ENCODE measurements at regions not wholly inside any gene's neighbourhood (a gene's known extent, or its start where the extent isn't known, plus 50 kb on each side); places are given as distances from the start of the nearest gene placed in this dataset.

DNA sequence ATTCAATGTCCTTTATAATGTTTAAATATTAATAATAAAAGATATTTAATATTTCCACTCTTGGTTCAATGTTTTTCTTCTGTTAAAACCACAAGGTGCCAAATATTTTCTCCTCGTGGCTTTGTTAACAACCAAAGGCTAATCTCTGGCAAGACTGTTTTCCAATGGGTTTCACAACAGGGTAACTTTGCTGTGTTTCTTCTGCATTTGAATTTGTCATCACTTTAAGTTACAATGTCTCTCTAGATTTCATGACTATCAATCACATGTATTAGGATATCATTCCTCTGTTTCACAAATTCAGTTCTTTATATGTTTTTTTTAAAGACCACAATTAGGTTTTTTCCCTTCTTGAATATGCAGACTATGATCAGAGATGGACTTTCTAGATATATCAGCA is 469.8 kb upstream of the ACVR2A start:
- in situ Hi-C loops (cut with HindIII; ENCODE audit: low pct_ligation_motif_present, low pct_unique_long_range_greater_than_20kb, low sequenced_read_pairs) = no loop called here

DNA sequence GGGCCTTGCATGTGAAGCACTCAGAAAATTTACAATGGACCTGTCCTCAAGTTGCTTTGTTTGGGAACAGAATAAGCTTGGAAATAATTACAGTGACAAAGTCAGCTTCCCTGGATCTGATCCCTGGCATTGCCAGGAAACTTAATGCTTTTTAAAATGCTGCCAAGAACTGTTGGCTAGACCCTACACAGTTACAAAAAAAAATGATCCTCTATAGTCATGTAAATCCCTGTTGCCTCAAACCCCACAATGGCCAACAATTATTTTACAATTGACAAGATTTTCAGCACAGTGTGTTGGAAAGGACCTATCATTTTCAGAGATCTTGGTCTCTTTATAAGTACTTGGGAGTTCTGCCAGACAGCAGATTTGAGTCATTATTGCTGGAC is 470.4 kb upstream of the ACVR2A start:
- DNase-seq = no peak
- in situ Hi-C loops (cut with HindIII; ENCODE audit: low pct_ligation_motif_present, low pct_unique_long_range_greater_than_20kb, low sequenced_read_pairs) = no loop called here

More for the DNA sequence above, 469.8 kb upstream of the ACVR2A start:
- no peak for DNase-seq

DNA sequence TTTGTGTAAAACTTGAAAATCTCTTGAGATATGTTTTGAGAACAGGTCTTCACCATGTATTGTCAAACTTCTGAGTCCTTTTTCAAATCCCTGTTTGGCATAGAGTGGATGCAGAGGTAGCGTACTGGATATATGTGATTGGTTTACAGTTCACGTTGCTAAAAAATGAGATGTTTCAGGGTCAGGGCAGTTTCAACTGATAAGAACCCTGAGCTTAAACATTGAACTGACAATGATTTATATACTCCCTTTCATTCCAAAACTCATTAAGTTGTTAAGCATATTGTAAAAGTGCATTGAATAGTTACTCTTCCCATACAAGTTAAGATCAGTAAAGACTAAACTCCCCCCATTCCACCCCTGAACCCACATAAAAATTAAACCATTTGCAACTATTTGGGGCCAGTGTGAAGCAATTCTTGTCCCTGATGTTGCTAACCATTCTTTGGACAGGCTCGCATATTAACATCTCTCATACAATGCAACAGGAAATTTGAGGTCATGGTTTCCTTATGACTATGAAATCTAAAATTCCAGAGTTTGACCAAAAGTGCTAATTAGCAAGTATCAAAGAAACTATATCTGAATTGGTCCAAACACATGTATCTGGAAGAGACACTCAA is 470.9 kb upstream of the ACVR2A start:
- in situ Hi-C loops (cut with HindIII; ENCODE audit: low pct_ligation_motif_present, low pct_unique_long_range_greater_than_20kb, low sequenced_read_pairs) = no loop called here
- no peak for DNase-seq

DNA sequence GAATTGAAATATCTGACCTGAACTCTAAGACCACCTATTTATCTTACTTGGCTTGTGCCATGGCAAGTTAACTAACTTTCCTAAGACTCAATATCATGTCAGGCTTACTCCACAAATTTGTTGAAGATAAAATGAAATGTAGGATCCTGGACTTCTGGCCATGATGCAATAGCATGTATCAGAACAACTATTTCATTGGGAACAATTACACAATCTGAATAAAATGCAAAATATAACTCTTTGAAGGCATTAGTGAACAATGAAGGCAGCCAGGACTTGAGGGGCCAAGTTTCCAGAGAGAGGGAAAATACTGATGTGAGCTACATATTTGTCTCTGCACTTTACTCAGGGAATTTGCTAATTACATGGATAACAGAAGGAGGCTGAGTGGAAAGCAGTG is 476.5 kb upstream of the ACVR2A start:
- in situ Hi-C loops (cut with HindIII; ENCODE audit: low pct_ligation_motif_present, low pct_unique_long_range_greater_than_20kb, low sequenced_read_pairs) = no loop called here
- no peak for DNase-seq

DNA sequence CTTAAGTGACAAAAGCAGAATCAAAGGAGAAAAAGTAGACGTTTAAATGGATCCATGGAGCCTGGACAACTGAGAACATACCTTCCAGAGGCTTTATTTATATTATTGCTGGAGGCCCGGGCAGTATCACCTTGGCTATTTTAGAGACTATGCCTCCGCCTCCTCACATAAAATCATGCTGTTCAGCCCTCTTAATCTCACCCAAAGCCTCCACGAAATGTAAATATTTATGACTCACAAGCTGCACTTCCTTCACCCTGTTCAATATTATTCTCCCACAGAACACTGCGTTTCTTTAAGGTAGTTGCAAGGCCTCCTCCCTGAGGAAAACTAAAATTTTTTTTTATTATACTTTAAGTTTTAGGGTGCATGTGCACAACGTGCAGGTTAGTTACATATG is 478.6 kb upstream of the ACVR2A start:
- DNase-seq = no peak
- in situ Hi-C loops (cut with HindIII; ENCODE audit: low pct_ligation_motif_present, low pct_unique_long_range_greater_than_20kb, low sequenced_read_pairs) = no loop called here

DNA sequence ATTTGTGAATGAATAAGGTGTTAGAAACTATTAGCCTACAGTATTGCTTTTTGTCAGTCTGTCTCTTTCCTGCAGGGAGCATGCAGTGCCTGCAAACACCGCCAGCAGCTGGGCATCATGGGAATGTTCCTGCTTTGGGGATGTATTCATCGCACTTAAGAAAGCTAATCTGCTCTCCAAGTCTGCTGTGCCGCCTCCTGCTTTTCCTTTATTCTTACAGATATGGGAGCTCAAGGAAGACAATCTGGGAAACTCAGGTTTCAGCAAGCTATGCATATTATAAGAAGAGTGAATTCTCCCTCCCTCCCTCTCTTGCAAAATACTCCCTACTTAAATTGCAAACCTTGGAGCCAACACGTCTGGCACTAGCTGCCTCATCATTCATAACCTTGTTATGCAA is 479.2 kb upstream of the ACVR2A start:
- DNase-seq = no peak
- in situ Hi-C loops (cut with HindIII; ENCODE audit: low pct_ligation_motif_present, low pct_unique_long_range_greater_than_20kb, low sequenced_read_pairs) = no loop called here

DNA sequence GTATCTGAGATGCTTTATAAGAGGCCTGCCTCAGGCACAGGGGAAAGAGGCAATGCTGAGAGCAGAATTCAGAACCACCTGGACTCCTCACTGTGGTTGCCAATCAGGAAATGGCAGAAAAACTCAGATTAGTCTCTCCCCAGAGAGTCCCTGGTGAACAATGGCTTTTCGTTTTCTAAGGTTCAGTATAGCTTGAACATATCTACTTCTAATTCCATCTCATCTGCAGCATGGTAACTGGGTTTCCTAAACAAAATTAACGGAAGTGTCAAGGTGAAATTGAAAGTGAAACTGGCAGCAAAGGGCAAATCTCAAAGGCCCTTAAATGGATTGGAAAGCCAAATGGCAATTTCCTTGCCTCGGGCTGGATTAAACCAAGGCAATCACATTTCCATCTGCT is 480.2 kb upstream of the ACVR2A start:
- peak; percentile 41 for DNase-seq
- in situ Hi-C loops (cut with HindIII; ENCODE audit: low pct_ligation_motif_present, low pct_unique_long_range_greater_than_20kb, low sequenced_read_pairs) = no loop called here

DNA sequence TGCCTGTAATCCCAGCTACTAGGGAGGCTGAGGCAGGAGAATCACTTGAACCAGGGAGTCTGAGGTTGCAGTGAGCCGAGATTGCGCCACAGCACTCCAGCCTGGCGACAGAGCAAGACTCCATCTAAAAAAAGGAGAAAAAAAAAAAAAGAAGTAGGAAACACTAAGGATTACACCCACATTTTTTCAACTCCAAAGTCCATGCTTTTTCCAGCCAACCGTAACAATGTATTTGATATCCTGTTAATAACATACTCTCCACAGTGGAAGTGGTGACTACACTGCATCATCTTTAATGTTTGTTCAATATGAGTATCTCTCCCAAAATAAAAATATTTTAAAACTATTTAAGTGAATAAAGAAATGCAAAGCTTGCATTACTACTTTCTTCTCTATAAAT is 481.6 kb upstream of the ACVR2A start:
- DNase-seq = peak; percentile 22
- in situ Hi-C loops (cut with HindIII; ENCODE audit: low pct_ligation_motif_present, low pct_unique_long_range_greater_than_20kb, low sequenced_read_pairs) = no loop called here

DNA sequence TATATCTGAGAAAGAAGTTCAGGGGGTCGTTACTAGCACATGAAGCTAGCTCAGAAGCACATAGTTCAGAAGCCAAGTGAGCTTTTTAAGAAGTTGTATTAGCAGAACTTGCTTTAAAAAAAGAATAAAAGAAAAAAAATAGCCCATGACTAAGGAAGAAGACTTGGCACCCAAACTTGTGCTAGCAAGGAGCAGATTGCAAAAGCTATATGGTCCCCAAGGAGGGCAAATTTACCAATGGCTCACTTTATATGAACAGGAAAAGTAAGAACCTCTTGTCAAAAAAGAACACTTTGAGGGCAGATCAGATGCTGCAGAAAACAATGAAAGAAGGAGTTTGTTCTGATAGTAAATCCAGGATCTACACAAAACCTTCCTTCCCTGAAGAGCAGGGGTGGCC is 486.5 kb upstream of the ACVR2A start:
- DNase-seq = no peak
- in situ Hi-C loops (cut with HindIII; ENCODE audit: low pct_ligation_motif_present, low pct_unique_long_range_greater_than_20kb, low sequenced_read_pairs) = no loop called here

DNA sequence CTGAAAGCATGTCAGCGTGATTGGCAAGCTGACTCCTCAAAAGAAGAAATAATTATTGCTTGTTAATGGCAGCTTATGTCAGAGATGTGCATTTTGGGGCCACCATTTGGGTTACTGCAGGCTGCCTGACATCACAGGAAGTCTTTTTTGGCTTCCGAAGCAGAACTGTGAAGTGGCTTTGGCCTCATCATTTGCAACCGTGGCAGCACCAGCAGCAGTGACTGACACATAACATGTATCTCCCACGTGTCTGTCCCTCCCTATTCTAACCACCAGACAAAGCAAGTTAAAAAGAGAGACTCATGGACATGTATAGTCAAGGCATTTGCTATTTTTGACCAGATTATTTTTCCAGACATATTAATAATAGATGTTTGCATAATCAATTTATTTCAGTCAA is 488.7 kb upstream of the ACVR2A start:
- in situ Hi-C loops (cut with HindIII; ENCODE audit: low pct_ligation_motif_present, low pct_unique_long_range_greater_than_20kb, low sequenced_read_pairs) = no loop called here
- no peak for DNase-seq

DNA sequence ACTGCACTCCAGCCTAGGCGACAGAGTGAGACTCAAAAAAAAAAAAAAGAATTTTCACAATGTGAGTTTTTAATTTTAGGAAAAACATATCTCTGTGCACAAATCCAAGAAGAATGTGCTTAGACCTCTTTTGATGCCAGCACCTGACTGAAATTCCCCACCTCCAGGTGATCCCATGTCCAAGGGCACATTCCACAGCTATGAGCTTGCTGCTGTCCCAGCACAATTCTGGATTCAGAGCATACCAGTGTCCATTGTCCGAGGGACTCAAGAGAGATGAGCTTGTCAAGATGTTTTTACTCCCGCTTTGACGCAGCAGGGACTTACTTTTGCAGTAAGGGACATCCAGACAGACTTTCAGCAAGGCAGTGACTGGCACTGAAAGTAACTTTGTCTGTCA is 489.1 kb upstream of the ACVR2A start:
- DNase-seq = no peak
- in situ Hi-C loops (cut with HindIII; ENCODE audit: low pct_ligation_motif_present, low pct_unique_long_range_greater_than_20kb, low sequenced_read_pairs) = no loop called here

DNA sequence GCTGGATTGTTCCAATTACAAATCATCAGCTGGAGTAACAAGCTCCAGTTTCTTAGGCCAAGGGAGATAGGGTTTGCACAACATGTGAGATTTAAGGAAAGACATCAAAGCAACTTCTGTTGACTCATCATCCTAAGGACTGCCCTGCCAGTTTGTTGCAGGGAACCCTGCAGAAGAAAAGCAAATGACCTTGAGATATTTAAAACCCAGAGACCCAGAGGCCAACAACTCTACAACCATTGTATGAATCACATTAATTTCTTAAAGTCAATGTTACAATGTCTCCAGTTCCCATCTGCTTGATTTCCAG is 491.8 kb upstream of the ACVR2A start:
- DNase-seq = no peak
- in situ Hi-C loops (cut with HindIII; ENCODE audit: low pct_ligation_motif_present, low pct_unique_long_range_greater_than_20kb, low sequenced_read_pairs) = no loop called here

DNA sequence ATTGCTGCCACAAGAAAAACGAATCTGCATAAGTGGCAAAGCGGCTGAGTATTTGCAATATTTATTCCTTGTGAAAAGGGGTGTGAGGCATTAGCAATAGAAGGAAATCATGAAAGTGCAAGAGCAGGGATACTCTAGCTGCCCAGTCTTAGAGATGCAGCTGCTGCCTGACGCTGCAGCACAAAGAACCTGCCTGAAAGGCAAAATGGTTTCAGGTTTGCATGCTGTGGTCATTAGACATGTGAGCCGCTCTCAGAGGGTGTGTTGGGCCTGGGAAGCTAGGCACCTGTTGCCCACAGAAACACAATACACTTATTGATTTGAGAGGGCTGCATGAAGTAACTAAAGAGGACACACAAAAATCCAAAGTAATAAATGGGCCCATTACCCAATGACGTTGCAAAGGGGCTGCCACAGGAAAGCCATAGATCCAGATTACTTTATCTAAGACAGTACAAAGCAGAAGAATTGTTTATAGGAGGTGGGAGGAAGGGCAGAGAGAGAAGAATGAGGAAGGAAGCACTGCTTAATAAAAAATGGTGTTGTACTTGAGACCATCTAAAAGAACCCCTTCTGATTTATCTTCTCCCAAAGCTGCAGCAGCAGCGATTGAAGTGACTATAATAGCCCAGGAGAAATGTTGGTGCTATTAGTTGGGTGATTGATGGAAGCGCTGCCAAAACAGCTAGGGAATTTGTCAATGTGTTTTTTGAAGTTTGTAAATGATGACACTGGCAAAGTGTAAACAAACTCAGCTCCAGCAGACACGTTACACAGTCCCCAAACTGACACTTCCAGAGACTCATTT is 492.4 kb upstream of the ACVR2A start:
- no peak for DNase-seq
- in situ Hi-C loops (cut with HindIII; ENCODE audit: low pct_ligation_motif_present, low pct_unique_long_range_greater_than_20kb, low sequenced_read_pairs) = no loop called here

DNA sequence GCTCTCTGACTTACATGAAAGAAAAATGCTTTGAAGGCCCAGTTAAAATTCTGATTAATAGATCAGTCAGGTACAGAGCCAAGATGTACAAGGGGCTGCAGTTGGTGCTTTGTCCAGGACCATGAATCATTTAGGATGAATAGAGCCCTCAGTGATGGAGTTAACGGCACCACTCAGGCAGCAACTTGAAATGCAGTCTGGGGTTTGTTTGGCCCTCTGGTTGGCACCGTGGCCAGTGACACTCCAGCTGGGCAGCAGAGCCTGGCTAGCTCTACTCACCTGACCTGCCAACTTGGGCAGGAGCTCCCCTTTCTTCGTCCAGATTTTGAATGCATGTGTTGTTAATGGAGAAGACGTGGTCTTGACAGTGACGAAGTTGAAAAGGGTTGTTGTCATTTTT is 493.0 kb upstream of the ACVR2A start:
- no peak for DNase-seq
- in situ Hi-C loops (cut with HindIII; ENCODE audit: low pct_ligation_motif_present, low pct_unique_long_range_greater_than_20kb, low sequenced_read_pairs) = no loop called here

DNA sequence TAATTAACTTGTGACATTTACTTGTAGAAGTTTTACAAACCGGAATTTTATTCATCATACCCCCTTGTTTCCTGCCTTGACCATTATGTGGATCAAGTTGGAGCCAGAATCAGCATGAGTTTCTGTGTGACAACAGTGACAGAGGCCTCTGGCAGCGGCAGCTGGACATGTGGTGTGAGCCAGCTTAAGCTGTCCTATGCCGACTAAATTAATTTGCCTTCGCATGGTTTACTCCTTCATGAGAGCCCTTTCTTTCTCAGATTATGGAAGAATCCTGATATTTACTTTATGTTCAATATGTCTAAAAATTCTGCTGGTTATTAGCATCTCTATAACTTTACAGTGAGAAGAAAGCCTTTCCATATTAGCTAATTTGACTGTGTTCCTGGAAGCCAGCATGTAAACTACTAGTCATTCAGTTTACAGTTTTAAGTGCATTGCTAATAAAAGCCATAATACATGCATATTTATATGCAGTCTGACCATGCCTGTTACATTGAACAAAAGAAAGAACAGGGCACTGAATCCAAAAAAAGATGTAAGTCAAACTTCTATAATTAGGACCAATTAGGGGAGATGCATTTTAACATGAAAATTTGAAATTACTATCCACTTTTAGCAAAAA is 495.8 kb upstream of the ACVR2A start:
- DNase-seq = no peak
- in situ Hi-C loops (cut with HindIII; ENCODE audit: low pct_ligation_motif_present, low pct_unique_long_range_greater_than_20kb, low sequenced_read_pairs) = no loop called here

DNA sequence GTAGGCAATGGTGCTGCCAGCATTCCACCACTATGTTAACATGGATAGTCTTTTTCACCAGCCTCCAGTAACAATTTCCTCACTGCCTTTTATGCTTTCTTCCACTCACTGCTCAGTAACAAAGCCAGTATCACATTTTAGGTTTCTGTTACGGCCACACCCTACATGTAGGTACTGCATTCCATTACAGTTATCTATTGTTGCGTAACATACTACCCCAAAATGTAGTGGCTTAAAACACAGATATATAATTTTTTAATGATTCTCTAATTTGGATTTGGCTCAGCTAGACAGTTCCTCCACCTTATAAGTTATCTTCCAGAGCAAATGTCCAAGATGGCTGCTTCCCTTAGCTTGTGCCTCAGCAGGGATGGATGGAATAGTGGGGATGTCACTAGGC is 498.7 kb upstream of the ACVR2A start:
- DNase-seq = no peak
- in situ Hi-C loops (cut with HindIII; ENCODE audit: low pct_ligation_motif_present, low pct_unique_long_range_greater_than_20kb, low sequenced_read_pairs) = no loop called here

DNA sequence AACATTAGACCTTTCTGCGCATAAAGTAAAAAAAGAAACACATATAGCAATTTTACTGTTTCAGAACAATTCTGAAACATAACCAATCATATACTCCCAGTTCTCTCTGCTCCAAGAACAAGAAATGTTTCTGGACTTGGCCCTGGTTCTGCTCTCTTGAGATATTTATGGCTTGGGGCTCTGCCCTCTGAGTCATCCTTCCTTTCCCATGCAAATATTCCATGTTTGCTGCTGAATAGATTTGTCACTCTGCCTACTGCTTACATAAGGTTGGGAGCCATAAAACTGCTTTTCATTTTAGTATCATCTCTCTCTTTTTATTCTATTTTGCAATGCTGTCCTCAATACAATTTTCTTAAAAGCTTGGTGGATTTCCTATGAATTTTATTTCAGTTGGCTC is 499.6 kb upstream of the ACVR2A start:
- DNase-seq = no peak
- in situ Hi-C loops (cut with HindIII; ENCODE audit: low pct_ligation_motif_present, low pct_unique_long_range_greater_than_20kb, low sequenced_read_pairs) = no loop called here

DNA sequence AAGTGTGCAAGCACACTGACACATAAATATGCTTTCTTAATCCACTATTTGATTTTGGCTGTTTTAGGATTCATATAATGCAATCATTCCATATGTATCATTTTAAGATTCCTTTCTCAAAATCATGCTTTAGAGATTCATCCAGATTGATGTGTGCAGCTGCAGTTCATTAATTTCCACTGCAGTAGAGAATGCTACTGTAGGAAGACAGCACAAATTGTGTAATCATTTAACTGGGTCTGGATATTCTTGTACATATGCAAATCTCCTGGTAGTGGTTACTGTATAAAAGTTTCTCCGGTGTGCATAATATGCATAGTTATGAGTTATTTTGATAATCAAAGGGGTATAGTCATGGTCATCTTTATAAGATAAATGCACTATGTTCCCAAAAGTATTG is 502.5 kb upstream of the ACVR2A start:
- in situ Hi-C loops (cut with HindIII; ENCODE audit: low pct_ligation_motif_present, low pct_unique_long_range_greater_than_20kb, low sequenced_read_pairs) = no loop called here
- no peak for DNase-seq

DNA sequence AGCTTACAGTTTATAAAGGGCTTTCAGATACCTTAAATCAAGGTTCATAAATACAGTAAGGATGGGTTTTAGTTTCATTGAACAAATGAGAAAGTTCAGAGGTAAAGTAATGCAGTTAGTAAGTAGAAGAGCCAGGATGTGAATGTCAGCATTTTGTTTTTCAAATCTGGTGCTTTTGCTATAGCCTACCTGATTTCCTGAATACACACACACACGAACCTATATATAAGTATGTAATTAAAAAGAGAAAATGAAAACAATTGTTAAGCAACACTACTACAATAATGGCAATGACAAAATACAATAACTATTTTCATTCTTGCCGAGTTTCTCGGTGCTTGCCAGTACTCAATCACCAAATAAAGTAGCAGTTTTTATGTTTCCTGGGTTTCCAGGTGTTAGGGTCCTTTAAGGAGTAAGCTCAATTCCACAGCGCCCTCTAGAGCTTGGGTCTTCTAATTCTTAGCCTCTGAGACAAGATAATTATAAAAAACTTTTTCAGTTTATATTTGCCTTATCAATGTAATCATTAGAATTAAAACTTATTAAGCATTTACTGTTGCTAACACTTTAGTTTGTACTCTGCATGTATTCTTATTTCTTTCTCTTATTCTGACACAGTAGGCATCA is 512.9 kb upstream of the ACVR2A start:
- peak; percentile 68 for DNase-seq
- in situ Hi-C loops (cut with HindIII; ENCODE audit: low pct_ligation_motif_present, low pct_unique_long_range_greater_than_20kb, low sequenced_read_pairs) = no loop called here

DNA sequence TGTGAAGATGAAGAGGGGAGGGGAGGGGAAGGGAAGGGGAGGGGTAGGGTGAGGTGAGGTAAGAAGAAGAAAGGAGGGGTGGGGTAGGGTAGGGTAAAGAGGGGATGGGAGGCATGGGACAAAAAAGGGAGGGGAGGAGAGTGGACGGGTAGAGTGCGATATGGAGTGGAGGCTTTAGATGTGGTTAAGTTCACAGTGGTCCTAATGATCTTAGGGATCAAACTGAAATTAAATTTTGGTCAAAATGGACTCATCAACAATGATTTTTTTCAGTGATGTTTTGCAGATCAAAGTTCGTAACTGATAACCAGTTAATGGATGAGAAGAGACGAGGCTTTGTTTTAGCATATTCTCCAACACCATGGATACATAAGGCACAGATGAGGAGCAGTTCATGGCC is 513.9 kb upstream of the ACVR2A start:
- in situ Hi-C loops (cut with HindIII; ENCODE audit: low pct_ligation_motif_present, low pct_unique_long_range_greater_than_20kb, low sequenced_read_pairs) = no loop called here
- DNase-seq = no peak
